B cell (primary cell): ENCODE measurements at regions not wholly inside any gene's neighbourhood (a gene's known extent, or its start where the extent isn't known, plus 50 kb on each side); places are given as distances from the start of the nearest gene placed in this dataset.

ENCODE experiments used
- ATAC-seq: fragments of 200-7000 bp; cut with Tn5 transposase; one replicate; pipeline ENCODE4 v1.10.0; 2021; ENCODE audit warnings: low read depth, mild to moderate bottlenecking, moderate number of reproducible peaks, moderate library complexity
- CTCF ChIA-PET: fragments of 350-600 bp; sonication (Branson Sonifier 250); formaldehyde crosslinking; loops from one replicate; lab custom pipeline; 2021; ENCODE audit warnings: antibody characterized with exemption, inconsistent platforms; lab: Charles Lee
- POLR2A ChIA-PET: fragments of 350-600 bp; sonication (Branson Sonifier 250); formaldehyde crosslinking; loops from one replicate; lab custom pipeline; 2021; ENCODE audit warnings: antibody characterized with exemption; lab: Charles Lee
- DNase-seq: peaks from one replicate; pipeline ENCODE4 v3.0.0; 2013
- H2AFZ ChIP-seq: 2 replicates; pipeline ENCODE4 v1.6.1; 2012; ENCODE audit warnings: mild to moderate bottlenecking, low read depth, low read length; ENCODE audit not compliant: insufficient read depth, poor library complexity, severe bottlenecking
- H3K27ac ChIP-seq, 2 donors: 1 replicate in 1 of 2; 2 replicates in 1 of 2; pipeline ENCODE4 v1.5.1; 2012 to 2013; ENCODE audit warnings: low read length in 2 of 2, mild to moderate bottlenecking in 2 of 2, moderate library complexity in 1 of 2
- H3K27me3 ChIP-seq, 4 experiments: fragments of 200-600 bp in 1 of 4; sonication (generic) in 1 of 4; replicated peaks in 1 of 4; 1 replicate in 2 of 4; 2 replicates in 2 of 4; pipeline versions ENCODE4 v1.6.1 to v1.7.0; 2013 to 2016; ENCODE audit warnings: low read length in 3 of 4, mild to moderate bottlenecking in 2 of 4, mixed read lengths in 1 of 4, moderate library complexity in 1 of 4; ENCODE audit not compliant: insufficient read depth in 4 of 4, control insufficient read depth in 3 of 4; ENCODE audit errors: control extremely low read depth in 1 of 4
- H3K36me3 ChIP-seq, 2 experiments: replicated peaks in 1 of 2; 1 replicate in 1 of 2; 2 replicates in 1 of 2; pipeline versions ENCODE4 v1.6.1 to v1.7.1; 2013; ENCODE audit warnings: low read length in 1 of 2; ENCODE audit not compliant: insufficient read depth in 2 of 2, control insufficient read depth in 1 of 2; ENCODE audit errors: control extremely low read depth in 1 of 2, extremely low read depth in 1 of 2
- H3K4me1 ChIP-seq, 2 donors: fragments of 200-600 bp in 1 of 2; sonication (generic) in 1 of 2; 1 replicate in 1 of 2; 2 replicates in 1 of 2; pipeline versions ENCODE4 v1.5.1 to v1.6.1; 2013 to 2017; ENCODE audit warnings: low read length in 2 of 2; ENCODE audit not compliant: control insufficient read depth in 2 of 2, insufficient read depth in 2 of 2
- H3K4me2 ChIP-seq: replicated peaks from 2 replicates; pipeline ENCODE3; 2012; ENCODE audit warnings: mild to moderate bottlenecking, low read depth, low read length; ENCODE audit not compliant: poor library complexity, severe bottlenecking
- H3K4me3 ChIP-seq, 5 experiments: fragments of 200-600 bp in 1 of 5; sonication (generic) in 1 of 5; 1 replicate in 3 of 5; 2 replicates in 2 of 5; pipeline versions ENCODE4 v1.5.1 to v1.7.0; 2011 to 2016; ENCODE audit warnings: low read length in 4 of 5, mild to moderate bottlenecking in 4 of 5, low read depth in 2 of 5, control low read depth in 1 of 5, moderate library complexity in 1 of 5; ENCODE audit not compliant: insufficient read depth in 1 of 5; ENCODE audit errors: control extremely low read depth in 1 of 5, extremely low read depth in 1 of 5
- H3K79me2 ChIP-seq: fragments of 200-600 bp; sonication (generic); one replicate; pipeline ENCODE4 v1.6.0; 2016; ENCODE audit warnings: low read length; ENCODE audit not compliant: control insufficient read depth, insufficient read depth
- H3K9ac ChIP-seq: fragments of 200-600 bp; sonication (generic); 2 replicates; pipeline ENCODE4 v1.6.1; 2017; ENCODE audit warnings: mild to moderate bottlenecking, low read length, moderate library complexity
- H3K9me3 ChIP-seq, 3 donors: one replicate each; pipeline versions ENCODE4 v1.6.1 to v1.7.1; 2013; ENCODE audit warnings: low read length in 2 of 3; ENCODE audit not compliant: control insufficient read depth in 2 of 3, insufficient read depth in 1 of 3; ENCODE audit errors: control extremely low read depth in 1 of 3
- H4K20me1 ChIP-seq: 2 replicates; pipeline ENCODE4 v1.6.0; 2012; ENCODE audit warnings: mild to moderate bottlenecking, low read length; ENCODE audit not compliant: insufficient read depth, control insufficient read depth, poor library complexity, severe bottlenecking
- H3K27ac Mint-ChIP-seq: one replicate; pipeline ENCODE4 v1.8.0; 2021; ENCODE audit warnings: mixed read lengths
- H3K27me3 Mint-ChIP-seq: one replicate; pipeline ENCODE4 v1.8.0; 2021; ENCODE audit warnings: mixed read lengths
- H3K4me1 Mint-ChIP-seq: one replicate; pipeline ENCODE4 v1.8.0; 2021; ENCODE audit warnings: mixed read lengths
- H3K4me3 Mint-ChIP-seq: one replicate; pipeline ENCODE4 v1.8.0; 2021; ENCODE audit warnings: mixed read lengths
- H3K9me3 Mint-ChIP-seq: one replicate; pipeline ENCODE4 v1.8.0; 2022; ENCODE audit warnings: mixed read lengths; ENCODE audit not compliant: insufficient read depth
- EZH2 ChIP-seq: IDR thresholded peaks from 2 replicates; pipeline ENCODE4 v1.6.1; 2012; ENCODE audit warnings: borderline replicate concordance, low read depth, mild to moderate bottlenecking, moderate library complexity, low read length; ENCODE audit not compliant: insufficient read depth, poor library complexity, severe bottlenecking
- WGBS: methylation state at CpG from one replicate; pipeline ENCODE4 v1.1.5; 2013; ENCODE audit warnings: missing lambda C conversion rate; ENCODE audit not compliant: insufficient coverage; 5-methylcytosine and 5-hydroxymethylcytosine counted together
- intact Hi-C: fragments of 100-400 bp; cut with micrococcal nuclease; formaldehyde crosslinking; loops from one replicate; pipeline ENCODE4 v1.10.0; 2022
- TF ChIP-seq, protein P1 (sequence below): fragments of 200-600 bp; IDR thresholded peaks from one replicate; pipeline ENCODE4 v1.8.0; 2022; ENCODE audit warnings: antibody characterized with exemption, mild to moderate bottlenecking

DNA sequence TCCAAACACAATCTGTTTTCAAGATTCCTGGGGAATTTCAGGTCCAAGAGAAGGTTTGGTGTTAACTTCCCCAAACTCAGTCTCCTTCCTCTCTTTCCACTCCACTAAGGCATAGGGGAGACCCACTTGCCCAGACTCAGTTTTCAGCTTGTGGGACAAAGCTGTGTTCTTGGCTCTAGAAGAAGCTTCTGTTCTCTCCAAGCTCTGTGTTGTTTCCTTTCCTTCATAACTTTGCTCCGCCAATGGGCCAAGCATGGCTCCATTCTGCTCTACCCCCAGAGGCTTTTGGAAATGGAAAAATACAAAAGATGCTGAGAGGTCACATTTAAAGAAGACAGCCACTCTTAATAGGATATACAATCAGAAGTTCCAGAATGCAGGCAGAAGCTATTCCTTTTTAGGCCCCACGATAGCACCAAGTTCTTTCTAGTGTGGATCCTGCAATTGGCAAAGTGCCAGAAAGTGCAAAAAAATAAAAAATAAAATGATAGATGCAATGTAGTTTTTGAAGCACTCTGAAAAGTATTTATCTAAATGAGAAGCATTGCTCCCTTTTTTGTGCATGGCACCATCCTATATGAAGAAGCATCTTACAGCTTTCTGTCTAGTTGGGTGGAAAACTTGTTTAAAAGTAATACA is 510.1 kb downstream of the TXNL1 start:
- no peaks in the 10 kb centered on the region for H3K27me3 Mint-ChIP-seq
- CTCF ChIA-PET, result no interaction called here
- no peaks in the 10 kb centered on the region for H3K9me3 Mint-ChIP-seq
- H3K79me2 ChIP-seq, result no peaks in the 10 kb centered on the region
- H3K9ac ChIP-seq, result no peak overlapping the region
- peaks cover 1% of the 10 kb centered on the region for H3K4me1 Mint-ChIP-seq
- H3K4me1 ChIP-seq, result no peaks in the 10 kb centered on the region
- no peak overlapping the region for H3K4me3 ChIP-seq
- intact Hi-C loops, result no loop called here
- H3K27ac Mint-ChIP-seq, result no peak overlapping the region
- POLR2A ChIA-PET, result no interaction called here
- no peak overlapping the region for H3K4me2 ChIP-seq
- no peak overlapping the region for H3K27ac ChIP-seq
- H2AFZ ChIP-seq, result no peak overlapping the region
- no peak overlapping the region for H3K4me3 Mint-ChIP-seq
- H4K20me1 ChIP-seq, result no peaks in the 10 kb centered on the region
- no peaks in the 10 kb centered on the region for H3K36me3 ChIP-seq
- TF ChIP-seq EZH2, result no peak
- TF ChIP-seq, protein P1, sequence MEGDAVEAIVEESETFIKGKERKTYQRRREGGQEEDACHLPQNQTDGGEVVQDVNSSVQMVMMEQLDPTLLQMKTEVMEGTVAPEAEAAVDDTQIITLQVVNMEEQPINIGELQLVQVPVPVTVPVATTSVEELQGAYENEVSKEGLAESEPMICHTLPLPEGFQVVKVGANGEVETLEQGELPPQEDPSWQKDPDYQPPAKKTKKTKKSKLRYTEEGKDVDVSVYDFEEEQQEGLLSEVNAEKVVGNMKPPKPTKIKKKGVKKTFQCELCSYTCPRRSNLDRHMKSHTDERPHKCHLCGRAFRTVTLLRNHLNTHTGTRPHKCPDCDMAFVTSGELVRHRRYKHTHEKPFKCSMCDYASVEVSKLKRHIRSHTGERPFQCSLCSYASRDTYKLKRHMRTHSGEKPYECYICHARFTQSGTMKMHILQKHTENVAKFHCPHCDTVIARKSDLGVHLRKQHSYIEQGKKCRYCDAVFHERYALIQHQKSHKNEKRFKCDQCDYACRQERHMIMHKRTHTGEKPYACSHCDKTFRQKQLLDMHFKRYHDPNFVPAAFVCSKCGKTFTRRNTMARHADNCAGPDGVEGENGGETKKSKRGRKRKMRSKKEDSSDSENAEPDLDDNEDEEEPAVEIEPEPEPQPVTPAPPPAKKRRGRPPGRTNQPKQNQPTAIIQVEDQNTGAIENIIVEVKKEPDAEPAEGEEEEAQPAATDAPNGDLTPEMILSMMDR, result no peak
- DNase-seq, result no peak
- H3K9me3 ChIP-seq, result no peaks in the 10 kb centered on the region
- no CpG with 5 or more reads among the region's 2 CpGs for WGBS
- H3K27me3 ChIP-seq, result no peaks in the 10 kb centered on the region
- no peak for ATAC-seq

DNA sequence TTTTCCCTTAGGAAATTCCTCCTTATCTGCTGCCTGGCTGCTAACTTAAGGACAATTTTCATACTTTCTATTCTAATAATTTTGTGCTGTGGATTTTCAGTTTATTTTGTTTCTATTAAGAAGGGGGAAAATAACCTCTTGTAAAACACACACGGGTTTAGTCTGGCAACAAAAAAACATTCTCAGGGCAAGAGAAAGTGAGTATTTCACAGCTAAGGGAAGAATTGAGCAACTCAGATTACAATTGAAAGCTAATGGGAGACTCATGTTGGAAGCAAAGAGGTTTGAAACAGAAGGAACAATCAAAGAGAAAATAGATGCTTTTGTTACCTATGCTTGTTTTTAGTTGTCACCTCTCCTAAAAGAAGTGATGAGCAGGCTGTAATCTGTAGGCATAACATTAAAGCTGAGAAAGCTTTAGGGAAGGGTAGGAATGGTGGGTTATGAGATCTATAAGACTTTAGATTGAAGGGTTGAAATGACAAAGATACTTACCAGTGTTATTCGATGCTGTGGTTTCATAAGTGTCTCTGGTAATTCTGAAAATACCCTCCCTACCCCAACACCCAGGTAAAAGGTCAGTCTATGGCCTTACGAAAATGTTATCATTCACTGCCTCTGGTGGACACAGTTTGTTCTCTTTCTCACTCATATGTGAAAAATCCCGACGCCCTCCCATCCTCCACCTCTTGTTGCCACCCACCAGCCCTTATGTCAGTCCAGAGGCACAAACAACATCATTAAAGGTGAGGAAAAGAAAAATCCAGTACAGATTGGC is 510.9 kb downstream of the TXNL1 start:
- Mint-ChIP-seq H3K4me3 (no peak overlapping the region), H3K27ac (no peak overlapping the region), H3K27me3 (no peaks in the 10 kb centered on the region), H3K9me3 (no peaks in the 10 kb centered on the region), H3K4me1 (peaks cover 4% of the 10 kb centered on the region)
- no peaks in the 10 kb centered on the region for H3K27me3 ChIP-seq
- no peak overlapping the region for H2AFZ ChIP-seq
- intact Hi-C loops, result no loop called here
- no peak overlapping the region for H3K4me3 ChIP-seq
- ChIA-PET CTCF (no interaction called here), POLR2A (no interaction called here)
- H3K4me2 ChIP-seq, result no peak overlapping the region
- H3K79me2 ChIP-seq, result no peaks in the 10 kb centered on the region
- ATAC-seq (no peak), DNase-seq (no peak)
- no peaks in the 10 kb centered on the region for H3K9me3 ChIP-seq
- no peaks in the 10 kb centered on the region for H4K20me1 ChIP-seq
- H3K4me1 ChIP-seq, result no peaks in the 10 kb centered on the region
- 71% methylated on average over 1 of the region's 5 CpGs for WGBS
- no peak overlapping the region for H3K27ac ChIP-seq
- no peak overlapping the region for H3K9ac ChIP-seq
- TF ChIP-seq, protein P1, result no peak
- TF ChIP-seq EZH2, result no peak
- no peaks in the 10 kb centered on the region for H3K36me3 ChIP-seq
